Right lung (tissue), 2 donors: ENCODE measurements at regions not wholly inside any gene's neighbourhood (a gene's known extent, or its start where the extent isn't known, plus 50 kb on each side); places are given as distances from the start of the nearest gene placed in this dataset.
"Not testable (repeated sequence)": the region's sequence is repeated elsewhere in the genome, so short reads cannot be mapped to it uniquely, and the experiment has no call there.

Experiments
- DNase-seq, 2 donors: peaks; one replicate each; pipeline ENCODE4 v3.0.0-alpha.2; 2013

DNA sequence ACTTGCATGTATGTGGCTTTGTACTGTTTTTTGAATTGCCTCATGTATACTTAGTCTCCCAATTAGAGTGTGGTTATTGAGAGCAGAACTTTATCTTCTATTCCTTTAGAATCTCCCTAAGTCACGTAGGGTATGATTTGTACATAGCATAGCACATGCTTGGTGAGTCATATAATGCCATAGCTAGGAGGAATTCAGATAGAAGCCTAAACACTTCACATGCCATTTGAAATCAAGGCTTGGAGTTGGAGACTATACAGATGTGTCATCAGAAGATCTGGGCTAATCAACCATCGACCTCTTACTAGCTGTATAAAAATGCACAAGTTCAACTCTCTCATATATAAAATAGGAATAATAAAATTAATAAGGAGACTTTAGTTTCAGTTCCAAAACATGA lies 222.6 kb upstream of the ST6GAL2 start:
- DNase-seq = no peak

DNA sequence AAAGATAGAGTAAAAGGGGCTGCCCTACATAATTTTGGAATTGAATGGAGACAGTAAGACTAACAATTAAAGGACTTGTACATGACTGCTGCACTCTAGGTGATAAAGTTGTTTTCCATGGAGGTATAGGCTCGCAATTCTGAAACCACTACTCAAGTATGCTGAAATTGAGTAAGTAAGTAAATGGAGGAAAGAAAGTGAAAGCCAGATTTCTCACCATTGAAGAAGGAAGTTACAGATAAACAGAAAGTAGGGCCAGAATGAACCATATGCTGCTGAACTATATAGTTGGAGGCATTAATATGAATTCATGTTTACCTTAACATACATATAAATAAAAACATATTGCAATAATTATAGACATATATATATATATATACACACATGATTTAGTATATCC lies 225.7 kb upstream of the ST6GAL2 start:
- no peak for DNase-seq

DNA sequence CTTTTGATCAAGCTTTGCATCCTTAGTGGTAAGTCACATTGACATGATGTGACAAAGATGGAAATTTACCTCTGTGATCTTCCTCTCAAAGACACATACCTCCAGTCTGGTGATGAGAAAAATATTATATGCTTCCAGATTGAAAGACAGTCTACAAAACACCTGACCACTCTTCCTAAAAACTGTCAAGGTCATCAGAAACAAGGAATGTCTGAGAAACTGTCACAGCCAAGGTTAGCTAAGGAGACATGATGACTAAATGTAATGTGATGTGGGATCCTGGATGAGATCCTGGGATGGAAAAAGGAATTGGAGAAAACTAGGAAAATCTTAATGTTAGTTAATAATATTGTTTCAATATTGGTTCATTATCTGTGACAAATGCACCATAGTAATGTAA lies 226.6 kb upstream of the ST6GAL2 start:
- no peak for DNase-seq

DNA sequence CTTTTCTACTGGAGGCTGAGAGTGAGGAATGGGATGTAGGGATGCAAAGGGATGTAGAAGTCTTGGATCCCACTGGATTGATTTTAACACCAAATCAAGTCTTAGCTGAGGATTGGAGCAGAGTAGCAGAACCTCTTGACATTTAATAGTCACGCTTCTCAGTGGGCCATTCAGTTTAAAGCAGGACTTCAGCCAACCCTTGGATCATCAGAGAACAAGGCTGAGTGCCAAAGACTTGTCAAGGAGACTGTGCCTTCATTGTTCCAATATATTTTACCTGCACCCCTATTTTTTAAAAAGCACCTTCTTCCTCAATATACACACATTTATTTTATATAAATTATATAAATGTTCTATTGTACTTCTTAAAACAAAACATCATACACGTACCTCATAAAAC lies 242.4 kb upstream of the ST6GAL2 start:
- DNase-seq = no peak

DNA sequence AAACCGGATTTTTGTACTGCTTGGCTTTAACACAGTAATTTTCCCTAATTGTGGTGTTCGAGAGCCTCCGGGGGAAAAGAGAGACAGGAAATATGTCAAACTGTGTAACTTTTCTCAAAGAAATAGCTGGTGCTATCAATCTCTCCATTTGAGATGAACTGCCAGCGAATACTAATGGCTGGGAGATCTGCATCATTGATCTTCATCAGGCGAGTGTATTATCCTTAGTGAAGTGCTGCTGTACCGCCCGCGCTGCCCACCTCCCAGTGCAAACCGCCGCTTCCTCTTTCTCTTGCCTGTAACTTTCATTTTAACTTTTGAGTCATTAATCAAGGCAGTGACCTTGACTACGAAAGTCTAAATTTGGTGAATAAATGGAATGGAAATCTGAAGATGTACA lies 246.1 kb upstream of the ST6GAL2 start:
- DNase-seq = no peak

DNA sequence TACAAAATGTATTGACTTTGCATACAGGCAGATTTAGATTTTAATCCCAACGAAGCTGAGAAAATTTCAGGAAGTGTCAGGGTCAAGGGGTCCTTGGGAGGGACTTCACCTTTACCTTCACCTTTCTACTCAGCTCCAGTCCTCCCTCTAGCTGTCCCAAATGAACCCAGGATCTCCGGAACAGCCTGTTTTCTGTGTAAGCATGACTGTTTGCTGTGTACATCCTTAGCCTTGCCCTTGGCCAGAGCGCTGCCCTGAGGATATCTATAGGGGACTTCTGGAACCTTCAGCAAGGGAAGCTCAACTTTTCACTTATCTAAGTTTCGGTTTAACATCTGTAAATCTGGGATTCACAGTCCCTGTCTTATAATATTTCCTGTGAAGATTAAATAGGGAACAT lies 246.8 kb upstream of the ST6GAL2 start:
- DNase-seq = no peak

DNA sequence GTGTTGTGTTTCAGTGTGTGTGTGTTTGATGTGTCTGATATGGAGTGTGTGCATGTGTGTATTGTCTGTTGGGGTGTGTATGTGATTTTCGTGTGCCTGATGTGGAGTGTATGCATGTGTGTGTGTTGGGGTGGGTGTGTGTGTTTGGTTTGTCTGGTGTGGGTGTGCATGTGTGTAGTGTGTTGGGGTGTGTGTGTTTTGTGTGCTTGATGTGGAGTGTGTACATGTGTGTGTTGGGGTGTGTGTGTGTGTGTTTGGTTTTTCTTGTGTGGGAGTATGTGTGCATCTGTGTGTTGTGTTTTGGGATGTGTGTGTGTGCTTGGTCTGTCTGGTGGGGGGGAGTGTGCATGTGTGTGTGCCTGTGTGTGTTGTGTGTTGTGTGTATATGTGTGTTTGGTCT lies 247.4 kb upstream of the ST6GAL2 start:
- DNase-seq = no peak

DNA sequence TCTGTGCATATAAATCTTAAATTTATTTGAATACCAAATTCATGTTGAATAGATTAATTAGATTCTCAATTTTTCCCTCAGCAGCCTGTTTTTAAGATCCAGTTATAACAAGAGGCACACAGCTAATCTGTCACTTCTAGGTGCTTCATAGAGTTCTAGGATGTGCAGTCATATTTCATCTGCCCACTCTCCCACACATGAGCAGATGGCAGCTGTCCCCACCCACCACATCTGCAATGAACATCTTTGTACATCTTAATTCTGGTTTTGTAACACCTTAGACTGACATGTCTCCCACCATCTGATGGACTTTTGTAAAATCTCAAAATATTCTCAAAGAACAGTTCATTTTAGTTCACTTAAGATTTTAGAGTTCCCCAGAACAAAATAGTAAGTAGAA lies 250.8 kb upstream of the ST6GAL2 start:
- no peak for DNase-seq

DNA sequence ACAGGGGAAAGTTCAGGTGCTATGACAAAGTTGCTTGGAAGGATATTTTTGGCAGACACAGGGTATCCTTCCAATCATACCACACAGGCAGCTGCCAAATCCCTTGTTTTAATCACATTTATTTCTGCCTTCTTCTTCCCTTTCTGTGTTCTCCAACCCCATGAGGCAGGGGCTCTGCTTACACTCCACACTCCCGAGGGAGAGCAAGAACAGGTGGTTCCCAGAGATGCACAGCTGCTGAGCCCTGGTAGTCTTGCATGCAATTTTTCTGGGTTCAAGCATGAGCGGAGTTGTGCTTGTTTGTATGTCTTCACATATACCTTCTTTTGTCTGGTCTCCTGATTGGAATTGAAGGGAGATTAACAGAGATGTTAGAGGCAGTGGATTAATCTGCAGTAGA lies 251.7 kb upstream of the ST6GAL2 start:
- DNase-seq = no peak

DNA sequence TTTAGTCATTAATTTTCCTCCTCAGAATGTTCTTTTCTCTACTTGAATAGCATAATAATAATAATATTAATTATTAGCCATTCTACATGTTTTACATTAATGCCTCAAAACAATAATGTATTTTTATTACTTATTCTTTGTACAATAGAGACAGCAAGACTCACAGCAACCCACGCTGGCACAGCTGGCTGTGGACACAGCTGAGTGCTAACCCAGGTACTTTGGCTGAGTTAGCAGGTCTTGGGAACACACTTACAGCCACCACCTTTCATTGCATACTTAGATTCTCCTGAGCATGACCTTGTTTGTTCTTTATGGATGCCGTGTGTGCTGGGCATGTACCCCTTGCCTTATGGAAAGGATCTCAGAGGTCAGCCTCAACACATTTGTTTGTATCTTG lies 260.2 kb upstream of the ST6GAL2 start:
- no peak for DNase-seq

DNA sequence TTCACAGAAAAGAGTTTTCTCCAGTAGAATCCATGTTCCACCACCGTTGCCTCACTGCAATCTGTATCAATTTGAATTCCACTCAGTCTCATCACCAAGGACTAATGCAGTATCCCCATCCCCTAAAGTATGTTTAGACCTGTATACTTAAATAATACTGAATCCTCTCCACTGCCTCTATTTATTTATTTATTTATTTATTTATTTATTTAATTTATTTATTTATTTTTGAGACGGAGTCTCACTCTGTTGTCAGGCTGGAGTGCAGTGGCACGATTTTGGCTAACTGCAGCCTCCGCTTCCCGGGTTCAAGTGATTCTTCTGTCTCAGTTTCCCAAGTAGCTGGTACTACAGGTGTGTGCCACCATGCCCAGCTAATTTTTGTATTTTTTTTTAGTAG lies 260.7 kb upstream of the ST6GAL2 start:
- DNase-seq = not testable (repeated sequence)

DNA sequence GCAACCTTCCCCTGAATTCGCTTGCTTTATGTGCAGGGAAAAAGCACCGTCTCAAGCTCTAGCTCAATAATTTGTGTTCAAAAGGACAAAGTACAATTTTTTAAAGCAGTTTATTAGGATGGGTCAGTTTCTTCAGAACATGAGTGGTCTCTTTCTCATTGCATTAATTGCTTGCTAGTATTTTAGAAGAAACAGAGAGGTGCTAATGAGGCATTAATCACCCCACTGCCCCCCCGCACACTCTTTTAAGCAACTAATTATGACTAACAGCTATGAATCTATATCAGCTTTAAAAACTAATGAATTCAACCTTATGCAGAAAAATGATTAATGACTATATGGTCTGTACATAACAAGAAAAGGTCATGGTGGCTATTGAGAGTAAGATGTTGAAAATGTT lies 262.1 kb upstream of the ST6GAL2 start:
- no peak for DNase-seq

DNA sequence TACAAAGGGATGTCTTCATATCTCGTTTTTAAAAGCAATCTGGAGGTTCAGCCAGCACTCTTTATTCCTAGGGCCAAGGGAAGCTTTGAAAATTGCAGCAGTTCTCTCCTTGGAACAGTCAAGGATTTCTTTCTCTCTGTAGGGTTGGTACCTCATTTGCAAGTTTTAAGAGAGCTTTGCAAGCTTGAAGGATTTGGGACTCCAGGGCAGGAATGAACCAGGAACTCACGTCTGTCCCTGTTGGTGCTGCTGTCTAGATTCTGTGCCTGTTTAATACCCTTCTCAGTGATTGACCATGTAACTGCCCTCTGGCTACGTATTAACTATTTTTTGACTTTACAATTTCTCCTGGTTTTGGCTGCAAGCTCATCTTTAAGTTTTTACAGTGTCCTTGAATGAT lies 262.5 kb upstream of the ST6GAL2 start:
- no peak for DNase-seq

DNA sequence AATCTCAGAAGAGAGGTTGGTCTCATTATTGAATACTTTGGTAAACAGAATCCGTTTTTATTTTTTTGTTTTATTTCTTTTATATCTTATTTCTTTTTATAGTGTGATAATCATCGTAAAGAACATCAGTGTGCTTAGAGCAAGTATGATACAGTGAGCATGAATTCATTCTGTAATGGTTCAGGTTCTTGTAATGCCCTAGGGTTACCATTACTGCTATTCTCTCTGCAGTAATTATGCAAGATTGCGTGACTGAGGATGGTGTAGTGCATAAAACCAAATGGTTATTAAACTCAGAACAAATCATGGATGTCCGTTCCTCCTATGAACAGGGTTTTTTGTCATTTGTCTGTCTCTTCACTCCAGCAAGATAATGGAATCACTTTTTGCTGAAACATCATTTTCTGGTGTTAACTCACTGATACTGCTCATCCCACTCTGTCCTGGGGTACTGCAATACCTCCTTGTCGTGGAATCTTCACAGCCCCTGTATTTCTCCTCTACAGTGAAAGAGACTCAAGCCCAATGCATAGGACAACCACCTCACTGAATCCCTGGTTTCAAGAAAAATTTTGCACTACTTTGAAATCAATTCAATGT lies 274.8 kb upstream of the ST6GAL2 start:
- DNase-seq = no peak

DNA sequence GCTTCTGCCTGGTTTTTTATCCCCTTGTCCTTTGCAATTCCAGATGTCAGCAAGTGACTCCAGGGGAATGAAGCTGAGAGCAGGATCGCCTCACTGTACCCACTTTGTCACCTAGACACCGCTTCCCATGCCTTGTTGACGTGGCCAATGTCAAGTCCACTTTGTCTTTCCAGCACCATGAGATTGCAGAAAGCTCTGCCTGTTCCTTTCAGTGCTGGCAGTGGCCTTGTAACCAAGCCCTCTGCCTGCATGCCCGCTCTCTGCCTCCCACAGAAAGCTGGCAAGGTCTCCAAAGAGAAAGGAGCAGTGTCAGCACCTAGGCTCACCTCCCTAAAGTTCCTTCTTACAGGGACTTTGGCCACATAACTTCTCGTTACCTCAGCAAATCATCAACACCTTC lies 282.2 kb upstream of the ST6GAL2 start:
- DNase-seq = no peak

DNA sequence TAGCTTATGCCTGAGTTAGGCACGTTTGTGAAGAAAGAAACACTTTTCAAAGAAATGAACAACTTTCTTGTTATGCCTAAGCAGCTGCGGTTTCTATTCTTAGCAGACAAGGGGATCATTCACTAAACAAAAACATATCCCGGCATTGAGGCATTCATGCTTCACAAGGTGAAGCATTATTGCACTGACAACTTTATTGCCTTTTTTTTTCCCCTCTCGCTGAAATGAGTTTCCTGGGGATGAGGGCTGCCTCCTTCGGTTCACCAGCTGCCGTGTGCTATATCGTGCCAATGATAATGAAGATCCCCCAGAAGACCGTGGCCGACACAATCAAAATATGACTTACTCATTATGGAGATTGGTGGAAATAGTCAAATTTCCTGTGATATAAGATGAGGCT lies 288.2 kb upstream of the ST6GAL2 start:
- no peak for DNase-seq

DNA sequence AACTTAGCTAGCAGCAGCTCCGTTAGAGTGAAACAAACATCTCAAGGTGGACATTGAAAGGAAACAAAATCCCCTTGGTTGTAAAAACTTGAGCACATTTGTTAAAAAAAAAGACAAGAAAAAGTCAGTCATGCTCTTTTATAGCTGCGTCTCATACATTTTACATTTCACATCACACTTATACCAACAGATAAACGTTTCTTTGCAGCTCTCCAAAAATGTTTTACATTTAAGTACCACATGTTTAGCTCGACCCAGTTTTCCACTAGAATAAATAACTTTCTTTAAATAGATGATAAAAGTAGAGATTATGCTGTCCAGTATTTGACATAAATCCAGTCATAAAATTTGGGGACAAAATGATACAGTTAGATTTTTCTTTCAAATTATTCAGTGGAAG lies 297.0 kb upstream of the ST6GAL2 start:
- DNase-seq = no peak

DNA sequence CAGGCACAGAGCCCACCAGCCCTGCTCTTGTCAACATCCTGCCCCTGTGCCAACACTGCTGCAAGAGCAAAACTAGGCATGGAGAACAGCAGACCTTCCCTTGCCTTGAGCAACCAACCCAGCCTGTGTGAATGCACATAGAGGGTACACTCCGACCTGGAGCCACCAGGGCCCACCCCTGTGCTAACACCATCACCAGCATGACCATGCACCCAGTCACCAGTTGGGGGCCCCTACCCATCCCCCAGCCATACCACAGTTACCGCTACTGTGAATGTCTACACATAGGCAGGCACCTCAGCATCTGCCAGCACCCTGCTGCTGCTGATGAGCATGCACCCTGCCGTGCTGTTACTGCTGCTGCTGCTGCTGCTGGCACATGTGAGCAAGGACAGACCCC lies 301.9 kb upstream of the ST6GAL2 start:
- no peak for DNase-seq

DNA sequence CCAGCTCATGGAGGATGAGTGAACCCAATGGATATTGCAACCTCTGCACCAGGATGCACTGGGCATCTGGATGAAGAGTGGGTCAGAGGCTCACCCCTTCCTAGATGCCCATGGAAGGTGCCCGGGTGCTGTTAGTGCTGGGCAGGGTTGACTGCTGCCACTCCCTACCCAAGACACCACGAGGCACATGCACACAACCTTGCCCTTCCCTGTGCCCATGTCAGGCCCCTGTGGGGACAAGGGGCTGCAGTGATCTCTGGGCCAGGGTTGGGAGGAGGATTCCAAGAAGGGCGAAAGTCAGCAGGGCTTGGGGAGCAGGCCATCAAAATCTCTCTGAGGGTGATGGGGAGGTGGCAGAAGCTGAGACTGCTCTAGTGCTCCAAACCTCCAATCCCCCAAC lies 309.7 kb upstream of the ST6GAL2 start:
- DNase-seq = no peak

DNA sequence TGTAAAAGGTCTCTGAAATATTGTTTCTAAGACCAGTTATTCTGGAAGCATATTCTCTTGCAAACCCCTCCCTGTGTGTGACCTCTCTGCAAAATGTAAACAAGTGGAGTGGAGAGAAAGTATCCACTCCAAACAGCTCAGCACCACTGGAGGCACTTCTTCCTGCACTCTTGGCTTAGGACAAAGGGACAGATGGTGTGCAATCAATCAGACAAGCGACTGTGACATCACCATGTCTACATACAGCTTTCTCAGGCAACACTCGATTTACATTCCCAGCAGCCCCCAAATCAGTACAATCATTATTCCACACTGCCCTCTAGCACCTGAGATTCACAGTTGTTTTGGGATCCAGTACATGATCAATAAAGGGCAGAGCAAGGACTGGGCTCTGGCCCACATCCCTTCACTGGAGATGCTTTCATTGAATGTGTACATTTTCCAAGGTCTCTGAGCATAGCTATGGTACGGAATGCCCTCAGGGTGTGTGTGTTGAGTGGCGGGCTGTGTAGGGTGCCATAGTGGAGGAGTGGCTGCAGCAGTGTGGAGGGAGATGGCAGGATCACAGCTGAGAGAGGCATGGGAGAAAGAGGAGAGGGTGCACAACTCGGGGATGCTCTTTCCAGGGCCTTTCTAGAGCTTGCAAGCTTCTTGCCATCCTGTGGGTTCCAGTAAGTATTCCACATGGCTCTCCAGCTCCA lies 311.8 kb upstream of the ST6GAL2 start:
- DNase-seq = no peak

DNA sequence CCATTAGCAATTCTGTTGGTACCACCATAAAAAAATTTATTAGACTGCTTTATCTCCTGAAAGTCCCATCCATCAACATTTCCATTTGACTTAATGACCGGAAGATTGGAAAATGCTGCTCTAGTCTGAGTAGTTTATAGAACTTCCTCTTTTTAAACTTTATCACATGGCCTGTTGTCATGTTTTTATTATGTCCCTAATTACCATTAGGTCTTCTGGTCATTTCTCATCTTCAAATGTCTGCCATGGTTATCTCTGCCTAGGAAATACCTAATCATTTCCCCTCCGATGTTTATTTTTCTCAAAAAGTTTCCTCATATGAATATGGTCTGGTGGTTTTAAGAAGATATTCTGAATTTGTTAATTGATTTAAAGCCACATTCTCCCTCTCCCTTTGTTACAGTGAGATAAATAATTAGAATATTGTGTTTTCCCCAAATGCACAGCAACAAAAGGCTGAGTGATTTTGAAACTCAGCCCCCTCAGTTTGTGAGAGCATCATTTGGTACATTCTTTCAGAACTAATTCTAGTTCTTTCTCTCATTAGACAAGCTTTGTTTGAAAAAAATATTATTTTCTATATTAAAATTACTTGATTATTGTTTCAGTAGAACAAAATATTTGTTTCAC lies 317.1 kb upstream of the ST6GAL2 start:
- DNase-seq = no peak

DNA sequence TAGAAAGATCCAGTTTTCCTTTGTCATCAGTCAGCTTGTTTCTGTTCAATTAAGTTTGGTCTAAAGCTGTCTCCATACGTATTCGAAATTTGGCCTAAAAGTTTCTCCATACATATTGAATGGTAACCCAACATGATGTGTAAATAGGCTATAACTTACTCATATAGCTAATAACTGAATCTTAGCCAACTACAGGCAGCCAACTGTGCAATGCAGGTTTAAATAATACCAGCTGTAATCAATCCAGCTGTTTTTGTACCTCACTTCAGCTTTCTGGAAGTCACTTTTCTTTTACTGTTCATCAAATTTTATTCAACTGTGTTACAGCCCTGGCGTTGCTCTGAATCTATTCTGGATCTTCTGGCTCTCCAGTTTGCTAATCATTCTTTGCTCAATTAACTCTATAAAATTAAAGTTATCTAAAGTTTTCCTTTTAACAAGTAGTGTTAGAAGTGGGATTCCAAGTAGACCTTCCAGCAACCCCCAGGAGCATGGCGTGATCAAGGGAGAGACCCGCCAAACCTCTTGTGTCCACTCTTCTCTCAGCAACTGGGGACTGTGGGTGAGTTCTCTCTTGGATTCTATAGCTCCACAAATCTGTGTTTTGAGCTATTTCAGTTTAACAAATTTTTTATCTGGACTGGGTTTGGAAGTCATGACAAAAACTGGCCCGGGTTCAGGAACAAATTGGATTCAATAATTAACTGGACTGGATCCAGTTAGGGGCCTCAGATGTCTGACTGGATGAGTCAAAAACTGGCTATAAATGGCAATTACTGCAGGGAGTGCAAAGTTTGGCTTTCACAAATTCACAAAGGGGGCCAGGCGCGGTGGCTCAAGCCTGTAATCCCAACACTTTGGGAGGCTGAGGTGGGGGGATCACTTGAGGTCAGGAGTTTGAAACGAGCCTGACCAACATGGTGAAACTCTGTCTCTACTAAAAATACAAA lies 329.7 kb upstream of the ST6GAL2 start:
- DNase-seq = no peak

DNA sequence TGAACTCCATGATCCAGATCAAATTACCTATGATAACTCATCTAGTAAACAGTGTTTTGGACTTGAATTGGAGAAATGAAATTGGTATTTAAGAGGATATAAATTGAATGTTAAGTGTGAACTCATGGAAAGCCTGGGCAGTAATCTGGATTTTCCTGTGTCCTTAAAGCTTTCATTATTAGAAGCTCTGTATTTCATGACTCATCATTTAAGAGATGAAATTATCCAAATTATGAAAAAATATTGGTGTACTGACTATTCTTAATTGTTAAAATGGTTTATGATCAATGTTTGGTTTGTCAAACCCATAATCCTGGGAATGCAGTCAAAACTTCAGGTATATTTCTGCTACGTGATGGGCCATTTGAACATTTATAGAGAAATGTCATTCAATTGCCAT lies 332.2 kb upstream of the ST6GAL2 start:
- DNase-seq = no peak
